RWPE2 (cell line): ENCODE measurements at regions not wholly inside any gene's neighbourhood (a gene's known extent, or its start where the extent isn't known, plus 50 kb on each side); places are given as distances from the start of the nearest gene placed in this dataset.
A peak's percentile ranks its signal among the peaks of the same experiment; 100 is the strongest.

Experiments
- ATAC-seq: fragments of 200-7000 bp; cut with Tn5 transposase; 3 replicates; pipeline ENCODE4 v1.9.1; 2021; ENCODE audit warnings: low read depth
- DNase-seq: peaks from one replicate; pipeline ENCODE4 v3.0.0-alpha.2; 2020; ENCODE audit warnings: low spot score
- H3K27ac ChIP-seq: fragments of 450-650 bp; 2 replicates; pipeline ENCODE4 v1.5.1; 2017; ENCODE audit warnings: mild to moderate bottlenecking; ENCODE audit not compliant: poor library complexity, severe bottlenecking
- H3K27me3 ChIP-seq: fragments of 250-450 bp; sonication (Bioruptor Pico); 2 replicates; pipeline ENCODE4 v1.5.1; 2021; ENCODE audit warnings: mild to moderate bottlenecking, moderate library complexity; ENCODE audit not compliant: insufficient read depth, poor library complexity, severe bottlenecking
- H3K36me3 ChIP-seq: fragments of 250-450 bp; sonication (Bioruptor Pico); 2 replicates; pipeline ENCODE4 v1.5.1; 2020; ENCODE audit warnings: low read depth, mild to moderate bottlenecking, moderate library complexity
- H3K4me1 ChIP-seq: fragments of 250-450 bp; sonication (Bioruptor Pico); 2 replicates; pipeline ENCODE4 v1.5.1; 2021; ENCODE audit warnings: mild to moderate bottlenecking, moderate library complexity; ENCODE audit not compliant: insufficient read depth, poor library complexity, severe bottlenecking
- H3K4me3 ChIP-seq: fragments of 250-450 bp; sonication (Bioruptor Pico); 2 replicates; pipeline ENCODE4 v1.5.1; 2021; ENCODE audit warnings: mild to moderate bottlenecking, moderate library complexity; ENCODE audit not compliant: severe bottlenecking
- H3K9me3 ChIP-seq: fragments of 250-450 bp; sonication (Bioruptor Pico); 2 replicates; pipeline ENCODE4 v1.5.1; 2021; ENCODE audit warnings: mild to moderate bottlenecking, moderate library complexity; ENCODE audit not compliant: severe bottlenecking
- TF ChIP-seq, protein P1 (sequence below): fragments of 450-650 bp; IDR thresholded peaks from one replicate; pipeline ENCODE4 v1.5.1; 2017; ENCODE audit warnings: mild to moderate bottlenecking, moderate library complexity; ENCODE audit not compliant: poor library complexity, severe bottlenecking

DNA sequence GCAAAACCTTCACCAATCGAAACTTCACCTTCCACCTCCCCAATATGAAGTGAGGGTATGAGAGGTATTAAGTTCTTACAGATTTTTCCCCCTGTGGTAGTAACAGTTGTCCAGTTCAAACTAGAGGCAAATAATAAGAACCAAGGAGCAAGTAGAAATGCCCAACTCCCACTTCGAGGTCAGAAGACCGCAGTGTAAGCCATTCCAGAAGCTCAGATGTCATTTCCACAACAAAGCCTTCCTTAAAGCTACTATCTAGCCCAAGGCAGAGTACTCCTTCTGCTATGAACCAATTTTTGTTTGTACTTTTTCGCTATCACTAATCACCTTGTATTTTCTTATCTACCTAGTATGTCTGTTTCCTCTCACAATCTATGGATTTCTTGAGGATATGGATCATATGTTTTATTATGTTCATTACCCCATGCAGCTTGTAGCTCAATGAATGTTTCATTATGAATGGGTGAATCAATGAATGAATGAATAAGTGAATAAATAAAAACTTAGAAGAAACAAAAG, 235.7 kb upstream of the KCNMB2 start:
- Histone ChIP-seq H3K9me3 (no peaks in the 10 kb centered on the region), H3K4me3 (no peak overlapping the region), H3K27me3 (no peaks in the 10 kb centered on the region), H3K36me3 (no peaks in the 10 kb centered on the region), H3K4me1 (no peaks in the 10 kb centered on the region), H3K27ac (no peak overlapping the region)
- ATAC-seq (no peak), DNase-seq (no peak)
- TF ChIP-seq, protein P1, sequence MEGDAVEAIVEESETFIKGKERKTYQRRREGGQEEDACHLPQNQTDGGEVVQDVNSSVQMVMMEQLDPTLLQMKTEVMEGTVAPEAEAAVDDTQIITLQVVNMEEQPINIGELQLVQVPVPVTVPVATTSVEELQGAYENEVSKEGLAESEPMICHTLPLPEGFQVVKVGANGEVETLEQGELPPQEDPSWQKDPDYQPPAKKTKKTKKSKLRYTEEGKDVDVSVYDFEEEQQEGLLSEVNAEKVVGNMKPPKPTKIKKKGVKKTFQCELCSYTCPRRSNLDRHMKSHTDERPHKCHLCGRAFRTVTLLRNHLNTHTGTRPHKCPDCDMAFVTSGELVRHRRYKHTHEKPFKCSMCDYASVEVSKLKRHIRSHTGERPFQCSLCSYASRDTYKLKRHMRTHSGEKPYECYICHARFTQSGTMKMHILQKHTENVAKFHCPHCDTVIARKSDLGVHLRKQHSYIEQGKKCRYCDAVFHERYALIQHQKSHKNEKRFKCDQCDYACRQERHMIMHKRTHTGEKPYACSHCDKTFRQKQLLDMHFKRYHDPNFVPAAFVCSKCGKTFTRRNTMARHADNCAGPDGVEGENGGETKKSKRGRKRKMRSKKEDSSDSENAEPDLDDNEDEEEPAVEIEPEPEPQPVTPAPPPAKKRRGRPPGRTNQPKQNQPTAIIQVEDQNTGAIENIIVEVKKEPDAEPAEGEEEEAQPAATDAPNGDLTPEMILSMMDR = no peak

DNA sequence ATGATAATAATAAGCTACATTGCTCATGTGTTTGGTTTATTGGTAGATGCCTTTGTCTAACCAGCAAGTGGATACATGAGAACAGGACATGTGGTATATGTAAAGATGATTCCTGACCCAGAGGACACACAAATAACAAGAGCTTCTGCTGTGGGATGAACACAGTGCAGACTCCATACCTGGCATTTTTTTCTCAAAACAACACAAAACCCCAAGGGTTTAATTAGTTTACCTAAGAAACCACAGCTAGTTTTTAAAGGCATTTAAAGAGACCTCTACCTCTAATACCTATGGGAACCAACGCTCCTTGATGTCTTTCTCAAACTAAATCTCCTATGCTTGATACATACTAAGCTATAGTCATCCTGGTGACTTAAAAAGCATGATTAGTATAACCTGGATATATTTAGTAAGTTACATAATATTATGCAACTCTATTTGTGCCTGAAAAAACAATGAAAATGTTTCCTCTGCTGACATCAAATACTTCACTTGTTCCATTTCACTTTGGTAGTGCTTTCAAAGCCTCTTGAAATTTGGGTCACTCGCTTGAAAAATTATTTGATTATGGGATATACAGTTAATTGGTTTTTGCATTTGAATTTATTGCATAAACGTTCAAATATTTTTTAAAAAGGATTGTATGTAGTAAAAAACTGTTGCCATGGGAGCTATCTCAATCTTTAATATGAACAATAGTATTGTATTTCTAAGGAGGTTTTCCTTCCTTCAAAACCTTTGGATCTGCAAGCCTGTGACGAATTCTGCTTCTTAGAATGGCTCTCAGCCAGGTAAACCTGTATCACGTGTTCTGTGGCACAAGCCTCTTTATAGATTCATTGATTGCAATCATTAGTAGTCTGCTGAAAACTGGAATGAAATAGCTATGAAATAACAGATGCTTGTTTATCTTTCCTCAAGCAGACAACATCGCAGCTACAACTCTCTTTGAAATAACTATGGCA, 233.0 kb upstream of the KCNMB2 start:
- TF ChIP-seq, protein P1 = no peak
- ATAC-seq (no peak), DNase-seq (no peak)

DNA sequence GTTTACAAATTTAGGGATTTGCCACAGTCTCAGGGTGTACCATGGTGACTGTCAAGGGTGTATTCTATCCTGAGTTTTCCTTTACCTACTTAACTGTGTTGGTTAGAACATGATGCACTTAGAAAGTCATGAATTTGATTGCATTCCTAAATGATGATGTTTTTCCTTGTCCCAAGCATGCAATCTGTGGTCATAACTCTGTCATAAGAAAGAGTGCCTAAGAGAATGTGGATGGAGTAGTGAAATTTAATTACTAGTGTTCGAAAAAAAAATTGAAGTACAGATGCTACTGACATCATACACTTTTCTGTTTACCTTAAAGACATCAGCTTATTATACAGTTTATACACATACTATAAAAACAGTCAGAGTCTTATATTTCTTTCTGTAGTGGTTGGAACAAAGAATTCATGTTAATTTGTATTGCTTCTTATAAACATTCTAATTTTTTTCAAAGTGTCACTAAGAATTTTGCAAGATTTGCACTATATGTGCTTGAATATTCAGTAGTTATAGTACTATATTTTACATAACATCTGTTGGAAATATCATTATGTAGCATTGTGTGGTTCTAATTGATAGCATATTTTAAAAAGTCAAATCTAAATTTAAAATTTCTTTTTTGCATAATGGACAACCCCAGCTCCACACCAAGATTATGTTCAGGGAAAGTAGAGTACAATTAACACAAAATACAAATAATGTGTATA, 231.3 kb upstream of the KCNMB2 start:
- Histone ChIP-seq H3K4me3 (no peak overlapping the region), H3K27ac (no peak overlapping the region), H3K36me3 (no peaks in the 10 kb centered on the region), H3K9me3 (no peaks in the 10 kb centered on the region), H3K27me3 (no peaks in the 10 kb centered on the region), H3K4me1 (no peaks in the 10 kb centered on the region)
- DNase-seq (no peak), ATAC-seq (peak; percentile 33; the same call in 1 of the 3 replicates)
- TF ChIP-seq, protein P1 = no peak

More for the DNA sequence above, 233.0 kb upstream of the KCNMB2 start:
- H3K4me1 ChIP-seq = no peaks in the 10 kb centered on the region
- H3K27ac ChIP-seq = no peak overlapping the region
- H3K9me3 ChIP-seq = no peaks in the 10 kb centered on the region
- no peaks in the 10 kb centered on the region for H3K36me3 ChIP-seq
- no peak overlapping the region for H3K4me3 ChIP-seq
- H3K27me3 ChIP-seq = no peaks in the 10 kb centered on the region

DNA sequence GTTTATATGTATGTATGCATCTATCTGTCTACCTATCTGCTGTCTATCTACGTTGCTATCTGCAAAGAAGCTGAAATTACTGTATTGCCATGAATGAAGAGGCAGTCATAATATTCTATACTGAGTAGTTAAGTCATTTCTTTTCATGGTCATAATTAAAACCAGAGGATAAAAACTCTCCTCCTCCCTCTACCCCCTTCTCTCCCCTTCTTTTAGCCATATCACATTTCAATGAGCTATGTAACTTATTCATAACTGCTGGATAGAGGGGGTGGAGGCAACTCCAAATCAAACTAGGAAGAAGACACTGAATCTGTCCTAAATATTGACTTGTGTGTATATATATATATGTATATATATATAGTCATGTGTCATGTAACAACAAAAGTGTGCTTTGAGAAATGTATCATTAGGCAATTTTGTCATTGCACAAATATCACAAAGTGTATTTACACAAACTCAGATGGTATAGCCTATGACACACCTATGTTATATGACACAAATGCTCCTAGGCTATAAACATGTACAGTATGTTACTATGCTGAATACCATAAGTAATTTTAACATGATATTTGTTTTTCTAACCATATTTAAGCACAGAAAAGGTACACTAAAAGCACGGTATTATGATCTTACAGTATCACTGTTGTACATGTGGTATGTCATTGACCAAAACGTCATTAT, 229.7 kb upstream of the KCNMB2 start:
- no peaks in the 10 kb centered on the region for H3K4me1 ChIP-seq
- DNase-seq = no peak
- H3K27me3 ChIP-seq = no peaks in the 10 kb centered on the region
- TF ChIP-seq, protein P1 = no peak
- no peaks in the 10 kb centered on the region for H3K9me3 ChIP-seq
- H3K36me3 ChIP-seq = no peaks in the 10 kb centered on the region
- ATAC-seq = no peak
- no peak overlapping the region for H3K27ac ChIP-seq
- no peak overlapping the region for H3K4me3 ChIP-seq
